ES-I3 (cell line): ENCODE measurements at regions not wholly inside any gene's neighbourhood (a gene's known extent, or its start where the extent isn't known, plus 50 kb on each side); places are given as distances from the start of the nearest gene placed in this dataset.
"Not testable (repeated sequence)": the region's sequence is repeated elsewhere in the genome, so short reads cannot be mapped to it uniquely, and the experiment has no call there.

Source experiments
- H3K36me3 ChIP-seq: 2 replicates; pipeline ENCODE4 v1.6.1; 2013; ENCODE audit warnings: mild to moderate bottlenecking, low read length, control low read depth, moderate library complexity; ENCODE audit not compliant: insufficient read depth
- H3K4me1 ChIP-seq: 2 replicates; pipeline ENCODE4 v1.6.1; 2013; ENCODE audit warnings: mild to moderate bottlenecking, control low read depth, low read length; ENCODE audit not compliant: insufficient read depth
- H3K9ac ChIP-seq: 2 replicates; pipeline ENCODE4 v1.6.1; 2013; ENCODE audit warnings: low read depth, mild to moderate bottlenecking, low read length, moderate library complexity
- H3K9me3 ChIP-seq: 2 replicates; pipeline ENCODE4 v1.6.1; 2013; ENCODE audit warnings: mild to moderate bottlenecking, low read length, moderate library complexity; ENCODE audit not compliant: control insufficient read depth, insufficient read depth

DNA sequence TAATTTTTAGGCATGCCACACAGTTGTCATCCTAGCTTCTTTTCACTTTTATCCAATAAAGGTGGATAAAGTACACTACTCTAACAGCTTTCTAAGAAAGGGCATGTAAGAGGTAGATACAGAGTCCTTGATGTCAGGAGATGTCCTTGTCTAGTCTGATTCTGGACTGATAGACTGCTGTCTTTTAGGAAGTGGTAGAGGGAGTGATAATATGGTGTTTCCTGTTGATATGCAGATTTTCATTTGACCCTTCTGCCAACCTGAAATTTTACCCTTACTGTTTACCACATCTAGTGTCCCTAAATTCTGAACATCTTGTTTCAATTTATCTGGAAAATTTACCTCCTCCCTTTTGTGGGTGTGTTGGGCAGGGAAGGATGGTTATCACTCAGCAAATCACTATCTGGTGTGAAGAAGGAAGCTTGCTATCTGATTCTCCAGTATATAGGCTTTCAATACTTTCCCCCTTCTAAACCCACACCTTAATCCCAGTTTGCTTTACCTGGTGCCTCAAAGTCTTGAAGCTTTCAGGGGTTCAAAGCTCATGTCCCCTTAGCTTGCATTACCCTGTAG is 354.9 kb upstream of the SNX7 start:
- Histone ChIP-seq H3K9ac (no peak overlapping the region), H3K4me1 (no peaks in the 10 kb centered on the region), H3K36me3 (no peaks in the 10 kb centered on the region), H3K9me3 (no peaks in the 10 kb centered on the region)

DNA sequence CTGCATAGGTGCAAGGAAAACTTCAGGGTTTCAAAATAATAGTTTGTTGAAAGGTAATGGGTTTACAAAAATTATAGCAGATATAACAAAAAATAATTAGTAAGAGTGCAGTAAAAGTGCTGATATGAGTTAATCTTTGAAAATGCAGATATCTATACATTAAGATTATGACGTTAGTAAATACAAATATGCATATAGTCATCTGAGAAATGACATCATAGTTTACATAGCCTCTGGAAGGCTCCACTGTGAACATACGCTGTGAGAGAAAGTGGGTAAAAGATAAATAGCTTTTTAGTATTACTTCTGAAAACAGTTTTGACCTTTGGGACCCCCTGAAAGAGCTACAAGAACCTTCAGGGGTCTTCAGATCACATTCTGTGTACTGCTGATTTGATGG is 356.2 kb upstream of the SNX7 start:
- H3K36me3 ChIP-seq, result no peaks in the 10 kb centered on the region
- H3K9me3 ChIP-seq, result no peaks in the 10 kb centered on the region
- H3K9ac ChIP-seq, result no peak overlapping the region
- no peaks in the 10 kb centered on the region for H3K4me1 ChIP-seq

DNA sequence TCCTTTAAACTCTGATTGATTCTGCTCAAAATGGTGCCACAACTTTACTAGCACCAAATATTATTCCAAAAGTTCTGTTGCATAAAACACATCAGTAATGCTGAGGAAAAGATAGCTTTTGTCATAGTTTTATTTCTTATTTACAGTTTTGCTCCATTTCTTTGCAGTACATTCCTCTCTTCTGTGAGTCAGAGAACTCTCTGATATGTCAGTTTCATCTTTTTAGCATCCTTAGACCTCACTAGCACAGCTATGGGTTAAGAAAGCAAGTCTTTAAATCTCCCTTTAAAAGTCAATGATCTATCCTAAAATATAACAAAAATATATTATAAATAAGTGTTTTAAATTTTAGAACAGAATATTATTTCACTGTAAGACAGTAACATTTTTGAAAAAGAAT is 356.6 kb upstream of the SNX7 start:
- H3K4me1 ChIP-seq, result no peaks in the 10 kb centered on the region; the same call in 1 of the 2 replicates
- no peaks in the 10 kb centered on the region for H3K36me3 ChIP-seq
- H3K9ac ChIP-seq, result no peak overlapping the region
- no peaks in the 10 kb centered on the region for H3K9me3 ChIP-seq

DNA sequence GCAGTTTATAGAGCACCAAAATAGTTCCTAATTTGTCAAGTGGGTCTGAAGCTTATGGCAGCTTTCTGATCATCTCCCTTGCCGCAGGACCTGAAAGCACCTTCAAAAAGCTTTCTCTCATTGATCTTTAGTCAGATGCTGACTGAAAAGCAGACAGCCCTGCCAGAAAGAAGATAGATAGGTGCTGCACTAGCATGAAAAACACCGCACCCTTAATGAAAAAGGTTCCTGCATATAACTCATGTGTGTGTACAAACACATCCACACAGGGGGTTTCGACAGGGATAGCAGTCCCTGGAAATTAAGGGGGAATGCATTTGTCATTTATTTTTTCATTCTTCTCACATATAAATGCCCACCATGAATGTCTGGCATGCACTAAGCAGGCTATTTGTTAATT is 361.7 kb upstream of the SNX7 start:
- no peaks in the 10 kb centered on the region for H3K36me3 ChIP-seq
- H3K9ac ChIP-seq, result no peak overlapping the region
- H3K4me1 ChIP-seq, result no peaks in the 10 kb centered on the region; the same call in 1 of the 2 replicates
- H3K9me3 ChIP-seq, result no peaks in the 10 kb centered on the region

DNA sequence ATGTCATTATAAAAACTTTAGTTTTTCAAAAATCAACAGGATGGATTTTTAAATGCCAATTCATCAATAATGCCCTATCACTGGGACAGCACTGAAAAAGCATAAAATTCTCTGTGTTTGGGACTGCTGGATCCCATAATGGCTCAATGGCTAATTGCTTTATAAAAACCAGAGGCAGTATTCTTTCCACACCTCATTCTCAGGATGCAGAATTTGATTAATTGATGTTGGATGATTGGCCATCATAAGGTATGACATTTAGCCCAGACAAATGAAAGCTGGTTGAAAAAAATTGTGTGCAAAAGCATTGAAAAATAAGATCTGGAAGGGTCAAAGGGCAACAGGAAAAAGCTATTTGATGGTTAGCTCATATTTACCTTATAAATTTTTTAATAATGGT is 362.2 kb upstream of the SNX7 start:
- no peaks in the 10 kb centered on the region for H3K9me3 ChIP-seq
- no peaks in the 10 kb centered on the region; the same call in 1 of the 2 replicates for H3K4me1 ChIP-seq
- H3K36me3 ChIP-seq, result no peaks in the 10 kb centered on the region
- no peak overlapping the region for H3K9ac ChIP-seq

DNA sequence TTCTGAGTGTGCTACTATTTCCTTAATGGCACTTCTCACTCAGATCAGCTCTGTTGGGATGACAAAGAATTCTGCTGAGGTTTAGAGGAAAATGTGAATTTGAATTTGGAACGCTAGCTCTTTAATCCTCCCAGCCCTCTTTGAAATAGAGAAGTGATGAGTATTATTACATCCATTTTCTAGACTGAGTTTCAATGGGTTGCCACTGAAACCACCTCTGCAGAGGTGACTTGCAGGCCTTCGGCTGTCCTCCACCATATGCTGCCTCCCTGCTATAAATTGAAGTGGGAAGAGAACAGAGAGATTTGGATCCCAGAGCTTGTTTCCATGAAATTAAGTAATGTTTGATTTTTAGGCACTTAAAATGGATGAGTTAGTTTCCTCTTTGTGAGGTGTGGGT is 363.2 kb upstream of the SNX7 start:
- Histone ChIP-seq H3K9me3 (no peaks in the 10 kb centered on the region), H3K9ac (no peak overlapping the region), H3K36me3 (no peaks in the 10 kb centered on the region), H3K4me1 (no peaks in the 10 kb centered on the region; the same call in 1 of the 2 replicates)

DNA sequence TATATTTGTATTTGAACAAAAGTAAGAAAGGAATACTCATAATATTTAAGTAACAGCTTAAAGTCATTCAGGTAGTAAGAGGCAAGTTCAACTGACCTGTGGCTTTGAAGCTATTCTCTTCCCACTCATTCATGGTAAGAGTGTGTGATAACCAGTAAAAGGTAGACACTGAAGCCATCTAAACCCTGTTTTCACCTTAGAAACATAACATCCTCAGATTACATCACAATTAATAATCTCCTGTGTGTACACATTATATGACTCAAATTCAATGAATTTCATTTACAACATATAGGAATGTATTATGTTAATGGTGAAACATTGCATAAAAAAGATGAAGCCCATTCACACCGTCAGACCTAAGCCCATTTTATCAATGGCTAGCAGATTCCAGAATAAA is 364.8 kb upstream of the SNX7 start:
- Histone ChIP-seq H3K9ac (no peak overlapping the region), H3K4me1 (no peaks in the 10 kb centered on the region; the same call in 1 of the 2 replicates), H3K9me3 (no peaks in the 10 kb centered on the region), H3K36me3 (no peaks in the 10 kb centered on the region)

DNA sequence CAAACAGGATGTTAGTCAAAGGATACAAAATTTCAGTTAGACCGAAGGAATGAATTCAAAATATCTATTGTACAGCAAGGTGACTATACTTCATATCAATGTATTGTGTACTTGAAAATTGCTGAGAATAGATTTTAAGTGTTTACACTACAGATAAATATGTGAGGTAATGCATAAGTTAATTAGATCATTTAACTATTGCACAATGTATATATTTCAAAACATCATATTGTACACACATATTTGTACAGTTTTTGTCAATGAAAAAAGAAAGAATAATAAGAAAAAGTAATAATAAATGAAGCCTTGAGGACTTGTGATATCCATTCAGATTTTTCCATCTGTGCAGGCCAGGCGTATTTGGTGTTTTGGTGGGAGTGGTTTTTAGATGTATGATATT is 367.4 kb upstream of the SNX7 start:
- no peaks in the 10 kb centered on the region for H3K36me3 ChIP-seq
- H3K9me3 ChIP-seq, result no peaks in the 10 kb centered on the region
- no peaks in the 10 kb centered on the region for H3K4me1 ChIP-seq
- no peak overlapping the region for H3K9ac ChIP-seq

DNA sequence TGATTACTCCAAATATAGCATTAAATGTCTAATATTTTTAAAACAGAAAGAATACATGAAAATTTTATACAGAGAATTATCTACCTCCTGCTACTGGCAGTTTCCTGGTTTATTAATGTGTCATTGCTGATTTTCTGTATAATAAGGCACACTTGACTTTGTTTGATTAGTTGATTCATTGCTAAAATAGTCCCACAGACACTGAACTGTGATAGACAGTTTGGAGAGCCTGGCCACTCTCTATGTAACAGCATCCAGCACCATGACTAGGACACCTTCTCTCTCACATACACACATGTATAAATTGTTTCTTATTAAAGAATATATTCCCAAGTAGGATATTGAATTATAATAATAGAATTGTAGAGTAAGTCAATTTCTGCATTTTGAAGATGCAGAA is 368.5 kb upstream of the SNX7 start:
- Histone ChIP-seq H3K36me3 (no peaks in the 10 kb centered on the region), H3K4me1 (no peaks in the 10 kb centered on the region), H3K9ac (no peak overlapping the region), H3K9me3 (no peaks in the 10 kb centered on the region)

DNA sequence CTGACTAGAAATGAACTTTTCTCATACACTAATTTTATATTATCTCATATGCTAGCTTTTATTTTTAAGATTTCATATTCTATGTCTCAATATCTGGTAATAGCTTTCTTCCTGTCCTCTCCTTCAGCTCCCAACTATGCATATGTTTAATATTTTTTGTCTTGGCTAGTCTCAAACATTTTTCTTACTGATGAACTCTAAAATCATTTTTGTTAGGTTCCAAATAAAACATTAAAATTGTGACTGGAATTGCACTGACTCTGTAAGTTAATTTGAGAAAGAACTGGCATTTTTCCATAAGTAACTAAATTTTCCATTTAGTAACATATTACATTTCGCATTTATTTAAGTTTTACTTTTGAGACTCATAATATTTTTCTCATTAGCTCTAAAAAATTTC is 368.5 kb upstream of the DPYD start:
- no peaks in the 10 kb centered on the region for H3K36me3 ChIP-seq
- H3K4me1 ChIP-seq, result no peaks in the 10 kb centered on the region

DNA sequence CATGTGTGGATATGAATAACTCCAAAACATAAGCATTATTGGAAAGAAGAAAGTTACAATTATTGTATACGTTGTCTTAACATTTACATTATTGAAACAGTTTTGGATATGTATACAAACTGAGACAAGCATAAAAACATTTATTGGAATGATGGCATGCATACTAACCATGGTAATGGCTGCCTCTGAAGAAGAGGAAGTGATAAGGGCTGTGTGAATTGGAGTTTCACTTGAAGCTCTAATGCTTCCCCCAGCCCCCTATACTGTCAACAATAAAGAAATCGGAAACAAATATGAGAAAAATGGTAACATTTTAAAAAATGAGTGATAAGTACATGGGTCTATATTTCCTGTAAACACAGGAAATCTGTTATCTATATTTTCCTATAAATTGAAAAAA is 367.7 kb upstream of the DPYD start:
- Histone ChIP-seq H3K4me1 (no peaks in the 10 kb centered on the region), H3K9ac (no peak overlapping the region), H3K9me3 (no peaks in the 10 kb centered on the region), H3K36me3 (no peaks in the 10 kb centered on the region)

More for the DNA sequence above, 368.5 kb upstream of the DPYD start:
- Histone ChIP-seq H3K9me3 (no peaks in the 10 kb centered on the region), H3K9ac (no peak overlapping the region)

DNA sequence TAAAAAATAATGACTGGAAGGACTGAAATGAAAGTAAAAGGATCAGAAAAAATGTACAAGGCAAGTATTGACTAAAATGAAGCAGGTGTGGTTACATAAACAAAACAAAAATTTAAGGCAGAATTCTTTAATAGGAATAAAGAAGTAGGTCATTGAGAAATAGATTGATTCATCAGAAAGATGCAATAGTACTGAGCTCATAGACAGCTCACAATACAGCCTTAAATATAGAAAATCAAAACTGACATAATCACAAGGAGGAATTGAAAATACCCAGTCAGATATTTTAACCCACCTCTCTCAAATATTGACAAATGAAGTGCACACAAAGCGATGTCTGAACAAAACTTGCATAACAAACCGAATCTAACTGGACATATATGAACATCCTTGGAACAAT is 366.8 kb upstream of the DPYD start:
- no peaks in the 10 kb centered on the region for H3K4me1 ChIP-seq

DNA sequence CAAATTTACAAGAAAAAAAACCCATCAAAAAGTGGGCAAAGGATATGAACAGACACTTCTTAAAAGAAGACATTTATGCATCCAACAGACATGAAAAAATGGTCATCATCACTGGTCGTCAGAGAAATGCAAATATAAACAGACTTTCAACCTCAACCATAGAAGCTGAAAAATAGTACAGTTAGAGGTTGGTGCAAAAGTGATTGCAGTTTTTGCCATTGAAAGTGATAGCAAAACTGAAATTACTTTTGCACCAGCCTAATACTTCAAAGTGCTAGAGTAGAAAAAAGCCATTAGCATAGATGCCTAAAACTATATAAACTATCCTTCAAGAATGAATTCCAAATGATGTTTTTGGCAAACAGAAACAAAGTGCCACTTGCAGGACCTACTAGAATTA is 365.8 kb upstream of the DPYD start:
- no peaks in the 10 kb centered on the region for H3K36me3 ChIP-seq
- no peak overlapping the region for H3K9ac ChIP-seq
- no peaks in the 10 kb centered on the region for H3K9me3 ChIP-seq
- no peaks in the 10 kb centered on the region for H3K4me1 ChIP-seq

More for the DNA sequence above, 366.8 kb upstream of the DPYD start:
- no peaks in the 10 kb centered on the region for H3K36me3 ChIP-seq
- no peaks in the 10 kb centered on the region for H3K9me3 ChIP-seq
- no peak overlapping the region for H3K9ac ChIP-seq

DNA sequence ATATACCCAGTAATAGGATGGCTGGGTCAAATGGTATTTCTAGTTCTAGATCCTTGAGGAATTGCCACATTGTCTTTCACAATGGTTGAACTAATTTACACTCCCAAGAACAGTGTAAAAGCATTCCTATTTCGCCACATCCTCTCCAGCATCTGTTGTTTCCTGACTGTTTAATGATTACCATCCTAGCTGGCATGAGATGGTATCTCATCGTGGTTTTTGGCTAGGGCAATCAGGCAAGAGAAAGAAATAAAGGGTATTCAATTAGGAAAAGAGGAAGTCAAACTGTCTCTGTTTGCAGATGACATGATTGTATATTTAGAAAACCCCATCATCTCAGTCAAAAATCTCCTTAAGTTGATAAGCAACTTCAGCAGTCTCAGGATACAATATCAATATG is 364.5 kb upstream of the DPYD start:
- H3K4me1 ChIP-seq, H3K36me3 ChIP-seq, H3K9me3 ChIP-seq, H3K9ac ChIP-seq: not testable (repeated sequence)

DNA sequence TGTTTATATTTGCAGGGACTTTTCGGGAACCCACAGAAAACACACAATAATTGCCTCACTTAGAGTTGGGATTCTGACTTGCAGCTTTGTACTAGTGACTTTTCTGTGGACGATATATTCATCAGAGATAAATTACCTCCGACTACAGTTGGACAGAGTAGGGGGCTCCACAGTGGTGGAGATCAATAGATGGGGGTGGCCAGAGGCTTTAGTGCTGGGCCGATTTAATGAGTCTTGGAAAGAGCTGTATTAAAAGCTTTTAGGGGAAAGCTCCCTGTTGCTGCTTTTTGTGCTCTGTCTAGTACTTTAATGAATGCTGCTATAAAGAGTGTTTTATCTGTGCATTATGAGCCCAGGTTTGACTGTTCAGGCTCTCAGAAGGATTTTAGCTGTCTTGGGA is 359.2 kb upstream of the DPYD start:
- Histone ChIP-seq H3K9ac (no peak overlapping the region), H3K9me3 (no peaks in the 10 kb centered on the region), H3K4me1 (peaks cover 26% of the 10 kb centered on the region), H3K36me3 (no peaks in the 10 kb centered on the region)

DNA sequence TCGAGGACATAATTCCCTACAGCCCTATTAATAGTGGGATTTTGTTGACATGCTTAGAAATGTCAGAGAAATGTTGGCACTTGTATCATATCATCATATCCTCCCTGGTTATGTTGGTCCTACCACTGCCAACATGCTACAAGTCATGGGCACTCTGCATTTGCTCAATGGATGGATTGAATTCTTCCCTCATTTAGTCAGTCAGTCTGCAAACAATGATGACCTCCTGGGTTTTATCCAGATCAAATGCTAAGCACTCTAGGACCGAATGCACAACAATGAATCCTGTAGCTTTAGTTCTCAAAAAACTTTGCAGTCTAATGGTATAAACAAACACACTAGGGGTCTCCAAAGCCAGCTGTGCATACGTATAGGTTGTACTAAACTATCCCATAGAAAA is 357.2 kb upstream of the DPYD start:
- no peaks in the 10 kb centered on the region for H3K9me3 ChIP-seq
- no peak overlapping the region for H3K9ac ChIP-seq
- peaks cover 26% of the 10 kb centered on the region for H3K4me1 ChIP-seq
- H3K36me3 ChIP-seq, result no peaks in the 10 kb centered on the region
